GM12892 (cell line): ENCODE measurements at regions not wholly inside any gene's neighbourhood (a gene's known extent, or its start where the extent isn't known, plus 50 kb on each side); places are given as distances from the start of the nearest gene placed in this dataset.

Source experiments
- DNase-seq: peaks from one replicate; pipeline ENCODE4 v3.0.0; 2011; ENCODE audit not compliant: insufficient read length
- FAIRE-seq: peaks from 2 replicates; lab custom pipeline; 2011; peaks lifted over from hg19 to GRCh38; lab: Jason Lieb, UNC
- POLR2A ChIP-seq: IDR thresholded peaks from 2 replicates; pipeline ENCODE4 v1.6.1; 2011; ENCODE audit warnings: low read depth, low read length, control low read depth
- POLR2AphosphoS5 ChIP-seq: IDR thresholded peaks from 2 replicates; pipeline ENCODE4 v1.6.1; 2011; ENCODE audit warnings: low read depth, low read length, control low read depth
- TAF1 ChIP-seq: IDR thresholded peaks from 2 replicates; pipeline ENCODE4 v1.6.1; 2011; ENCODE audit warnings: low read depth, mild to moderate bottlenecking, control low read depth, low read length, borderline replicate concordance

DNA sequence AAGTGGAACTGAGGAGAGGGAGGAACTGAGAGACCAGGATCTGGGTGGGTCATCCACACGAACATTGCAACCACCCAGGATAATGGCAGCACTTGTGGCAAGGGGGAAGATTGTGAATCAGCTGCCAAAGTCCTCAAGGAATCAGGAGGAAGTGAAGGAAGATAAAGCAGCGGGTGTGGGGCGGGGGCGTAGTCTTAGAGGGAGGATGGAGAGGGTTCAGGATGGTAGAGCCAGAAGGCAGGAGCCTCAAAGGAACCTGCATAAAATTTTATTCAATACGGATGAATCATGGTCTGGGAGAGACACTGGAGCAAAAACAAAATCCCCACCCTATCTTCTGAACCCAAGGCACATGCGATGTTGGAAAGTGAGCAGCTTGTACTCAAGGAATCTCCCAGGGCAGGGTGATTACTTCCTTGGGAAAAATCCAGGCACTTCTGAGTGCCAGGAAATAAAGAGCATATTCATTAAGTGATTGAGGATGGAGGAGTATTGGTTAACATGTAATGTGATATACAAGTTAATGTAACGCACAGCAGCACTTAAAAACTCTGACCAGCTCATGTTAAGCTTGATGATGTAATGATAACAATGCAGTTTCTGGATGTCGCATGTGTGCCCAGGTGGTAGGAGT is 82.0 kb upstream of the B3GAT2 start:
- no peak for DNase-seq
- FAIRE-seq = no peak
- TF ChIP-seq POLR2A = no peak
- no peak for TF ChIP-seq POLR2AphosphoS5
- TF ChIP-seq TAF1 = no peak

DNA sequence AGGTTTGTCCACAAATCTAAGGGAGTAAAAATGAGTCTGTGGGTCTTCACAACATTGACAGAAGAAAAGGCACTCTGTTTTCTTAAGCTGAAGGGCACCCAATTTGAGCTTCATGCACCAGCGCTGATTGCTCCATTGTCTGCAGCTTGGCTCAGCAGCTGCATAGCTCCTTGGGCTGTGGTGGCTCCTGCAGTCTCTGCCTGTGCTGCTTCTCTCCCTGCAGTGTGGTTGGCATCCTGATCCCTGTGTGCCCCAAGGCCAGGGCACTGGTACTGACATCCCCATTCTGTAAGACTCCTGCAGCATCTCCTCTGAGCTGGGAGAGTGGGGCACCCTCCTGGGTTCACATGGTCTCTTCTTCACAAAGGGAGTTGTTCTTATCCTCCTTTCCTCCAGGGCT is 83.2 kb upstream of the B3GAT2 start:
- DNase-seq (no peak), FAIRE-seq (no peak)
- TF ChIP-seq TAF1 (no peak), POLR2A (no peak), POLR2AphosphoS5 (no peak)

- DNase-seq (no peak), FAIRE-seq (no peak)
- no peak for TF ChIP-seq POLR2AphosphoS5
- TF ChIP-seq POLR2A = no peak
- TF ChIP-seq TAF1 = no peak
Measured at GRCh38 chr6:71040841-71041240, 84.0 kb upstream of the B3GAT2 start.

GRCh38 chr6:71043902-71044301 is 87.0 kb upstream of the B3GAT2 start:
- no peak for DNase-seq
- TF ChIP-seq POLR2AphosphoS5 = no peak
- TF ChIP-seq POLR2A = no peak
- no peak for TF ChIP-seq TAF1
- FAIRE-seq = no peak

DNA sequence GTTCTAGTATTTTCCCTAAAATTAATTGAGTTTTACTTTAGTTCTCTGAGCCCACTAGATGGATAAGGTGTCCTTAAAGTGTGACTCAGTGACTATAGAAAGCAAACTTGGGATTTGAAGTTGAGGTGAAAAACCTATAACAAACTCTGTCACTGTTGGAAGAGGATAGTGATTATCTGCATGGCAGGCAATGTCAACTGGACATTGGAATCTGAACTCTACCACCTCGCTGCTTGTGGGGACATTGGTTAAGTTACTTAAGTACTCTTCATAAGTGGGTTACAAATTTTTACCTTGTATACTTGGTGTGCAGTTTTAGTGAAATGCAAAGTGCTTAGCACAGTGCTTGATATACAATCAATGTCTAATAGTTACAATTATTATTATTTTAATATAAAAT is 87.9 kb upstream of the B3GAT2 start:
- TF ChIP-seq POLR2AphosphoS5 = no peak
- no peak for TF ChIP-seq POLR2A
- TF ChIP-seq TAF1 = no peak
- DNase-seq (no peak), FAIRE-seq (no peak)

GRCh38 chr6:71045296-71045695 is 88.4 kb upstream of the B3GAT2 start:
- TF ChIP-seq POLR2AphosphoS5 = no peak
- TF ChIP-seq TAF1 = no peak
- no peak for TF ChIP-seq POLR2A
- FAIRE-seq = no peak
- no peak for DNase-seq

DNA sequence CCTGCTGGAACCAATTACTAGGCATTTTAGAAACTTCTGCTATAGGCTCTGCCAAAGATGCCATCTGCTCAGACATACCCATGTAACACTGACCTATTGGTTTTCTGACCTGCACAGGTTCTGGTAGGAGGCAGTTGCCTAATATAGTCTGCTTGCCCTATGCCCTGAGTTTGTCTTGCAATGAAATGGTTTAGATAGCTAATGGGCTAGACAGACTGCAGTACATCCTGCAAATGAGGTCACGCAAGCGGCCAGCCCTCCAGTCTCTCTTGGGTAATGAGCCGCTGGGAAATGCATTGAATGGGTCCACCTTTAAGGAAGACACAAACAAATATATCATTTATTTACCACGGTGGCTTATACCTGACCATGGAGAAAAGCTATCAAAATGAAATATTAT is 90.6 kb upstream of the B3GAT2 start:
- FAIRE-seq (no peak), DNase-seq (no peak)
- TF ChIP-seq POLR2A (no peak), TAF1 (no peak), POLR2AphosphoS5 (no peak)

DNA sequence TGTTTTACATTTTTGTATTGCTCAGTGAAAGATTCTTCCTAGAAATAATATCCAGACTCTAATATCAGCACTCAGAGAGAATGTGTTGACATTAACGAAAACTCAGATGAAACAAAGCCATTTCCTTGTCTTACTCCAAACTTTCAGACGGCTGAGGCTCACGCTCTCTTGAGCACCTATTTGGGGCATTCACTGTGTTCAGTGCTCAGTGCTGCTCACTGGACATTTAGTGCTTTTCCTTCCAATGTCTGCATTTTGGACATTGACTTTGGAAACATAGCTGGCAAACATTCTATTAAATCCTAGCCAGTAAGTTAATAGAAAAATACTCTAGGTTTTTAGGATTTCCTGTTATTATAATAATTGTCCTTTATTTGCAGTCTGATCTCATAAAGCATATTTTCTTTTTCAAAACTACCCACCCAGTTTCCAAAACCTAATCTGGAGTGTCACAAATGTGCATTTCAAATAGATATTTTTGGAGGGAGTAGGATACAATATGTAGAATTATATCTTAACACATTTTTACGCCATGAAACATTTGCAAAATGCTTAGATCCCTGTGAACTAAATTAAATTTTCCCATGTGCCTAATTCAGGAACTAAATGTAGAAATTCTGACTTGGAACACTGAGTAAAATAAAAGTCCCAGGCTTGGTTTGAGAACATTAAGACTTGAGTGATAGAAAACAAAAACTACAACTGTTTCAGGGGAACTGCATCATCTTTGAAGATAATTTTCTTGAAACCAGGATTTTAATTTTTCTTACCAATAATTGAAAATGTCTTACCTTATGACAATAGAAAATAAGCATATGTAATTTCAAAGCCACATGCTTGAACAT is 91.7 kb upstream of the B3GAT2 start:
- no peak for DNase-seq
- FAIRE-seq = no peak
- TF ChIP-seq POLR2A (no peak), TAF1 (no peak), POLR2AphosphoS5 (no peak)

DNA sequence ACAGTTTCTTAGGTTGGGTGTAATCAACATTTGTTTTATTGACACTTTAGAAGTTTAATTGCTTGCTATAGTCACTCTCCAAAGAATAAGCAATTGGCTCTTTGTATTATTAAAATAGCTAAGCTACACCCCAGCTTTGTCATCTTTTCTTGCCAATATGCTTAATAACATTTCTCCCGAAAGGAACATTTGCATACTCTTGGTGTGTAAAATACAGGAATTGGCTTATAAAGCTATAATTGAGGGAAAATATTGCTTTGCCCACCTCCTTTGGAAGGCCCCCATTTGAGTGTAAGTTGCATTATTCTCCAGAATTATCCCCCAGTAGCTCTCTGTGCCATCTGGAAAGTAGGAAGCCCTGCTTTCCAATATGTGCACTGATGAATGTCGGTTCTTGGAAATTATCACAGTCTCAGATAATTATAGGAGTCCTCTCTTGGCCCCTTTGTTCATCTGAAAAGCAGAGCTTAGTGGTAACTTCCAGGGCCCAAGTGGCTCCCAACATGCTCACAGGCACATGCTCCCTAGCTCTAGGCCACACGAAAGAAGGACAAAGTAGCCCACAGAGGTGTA is 92.4 kb upstream of the B3GAT2 start:
- no peak for TF ChIP-seq POLR2AphosphoS5
- TF ChIP-seq TAF1 = no peak
- no peak for TF ChIP-seq POLR2A
- no peak for FAIRE-seq

DNA sequence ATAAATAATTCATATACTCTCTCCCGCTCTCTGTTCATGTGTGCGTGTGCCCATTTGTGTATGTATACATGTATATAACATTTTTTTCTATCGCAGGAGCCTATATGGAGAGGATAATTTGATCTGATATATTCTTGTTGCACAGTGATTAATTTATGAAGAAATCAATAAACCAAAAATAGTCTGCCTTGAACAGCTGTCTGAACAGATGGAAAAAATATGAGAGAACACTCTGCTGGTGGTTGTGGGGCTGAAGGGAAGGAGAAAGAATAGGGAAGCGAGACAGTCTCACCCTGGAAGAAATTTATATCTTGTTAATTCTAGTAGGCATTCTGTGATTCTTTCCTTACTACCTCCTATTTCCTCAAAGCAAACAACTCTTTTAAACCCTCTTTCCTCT is 96.6 kb upstream of the B3GAT2 start:
- TF ChIP-seq POLR2A (no peak), POLR2AphosphoS5 (no peak), TAF1 (no peak)
- DNase-seq = no peak
- FAIRE-seq = no peak

More for the DNA sequence above, 92.4 kb upstream of the B3GAT2 start:
- DNase-seq = no peak

DNA sequence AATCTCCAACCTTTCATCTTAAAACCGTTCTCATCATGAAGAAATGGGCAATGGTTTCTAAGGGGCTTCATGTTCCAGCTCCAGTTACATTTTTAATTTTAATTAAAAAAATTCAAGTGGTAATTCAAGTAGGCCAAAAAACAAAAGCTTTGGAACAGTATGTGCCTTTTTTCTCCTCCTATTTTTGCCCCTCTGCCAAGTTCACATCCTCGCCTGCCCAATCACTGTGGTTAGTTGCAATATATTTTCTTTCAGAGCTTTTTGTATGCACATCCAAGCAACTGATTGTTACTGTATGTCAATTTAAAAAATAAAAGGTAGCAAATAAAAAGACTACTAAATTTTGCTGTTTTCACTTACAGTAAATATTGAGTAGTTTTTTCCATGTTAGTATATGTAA is 99.8 kb upstream of the B3GAT2 start:
- no peak for FAIRE-seq
- TF ChIP-seq POLR2A (no peak), TAF1 (no peak), POLR2AphosphoS5 (no peak)
- no peak for DNase-seq

DNA sequence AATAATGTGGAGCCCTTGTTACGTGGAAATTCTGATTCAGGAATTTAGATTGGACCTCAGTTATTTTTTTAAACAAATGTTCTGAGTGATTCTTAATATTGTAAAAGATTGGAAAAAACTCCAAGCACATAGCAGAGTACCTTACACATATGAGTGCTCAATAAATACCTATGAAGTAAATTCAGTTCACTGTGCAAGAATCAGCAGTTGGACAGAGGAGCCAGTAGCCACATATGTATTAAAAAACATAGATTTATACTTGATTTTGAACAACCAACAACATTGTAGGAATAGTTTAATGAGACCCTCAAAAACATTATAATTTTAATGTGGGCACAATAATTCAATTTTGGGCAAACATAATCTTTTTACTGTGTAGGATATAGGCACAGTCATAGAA is 109.3 kb upstream of the B3GAT2 start:
- DNase-seq (no peak), FAIRE-seq (no peak)
- TF ChIP-seq POLR2A (no peak), TAF1 (no peak), POLR2AphosphoS5 (no peak)
